ENCODE measurements at regions not wholly inside any gene's neighbourhood (a gene's known extent, or its start where the extent isn't known, plus 50 kb on each side); places are given as distances from the start of the nearest gene placed in this dataset.
"Not testable (repeated sequence)": the region's sequence is repeated elsewhere in the genome, so short reads cannot be mapped to it uniquely, and the experiment has no call there.

DNA sequence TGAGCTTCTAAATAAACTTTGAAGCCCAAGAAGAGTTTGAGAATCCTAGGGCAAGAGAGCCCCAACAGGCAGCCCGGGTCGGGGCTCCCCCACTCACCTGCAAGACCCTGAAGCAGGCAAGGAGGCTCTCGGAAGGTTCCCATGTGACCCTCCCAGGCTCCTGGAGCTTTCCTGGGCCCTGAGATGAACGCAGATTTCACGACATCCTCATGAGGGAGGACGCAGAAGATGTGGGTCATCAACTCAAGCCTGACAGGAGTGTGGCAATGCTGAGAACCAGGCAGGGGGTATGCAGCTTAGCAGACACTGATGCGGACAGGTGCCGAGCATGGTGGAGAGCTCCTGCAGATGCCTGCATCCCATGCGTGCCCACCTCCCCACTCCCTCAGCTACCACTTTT lies 184.5 kb upstream of the SLC24A3 start:
- DNase-seq, result no peak

DNA sequence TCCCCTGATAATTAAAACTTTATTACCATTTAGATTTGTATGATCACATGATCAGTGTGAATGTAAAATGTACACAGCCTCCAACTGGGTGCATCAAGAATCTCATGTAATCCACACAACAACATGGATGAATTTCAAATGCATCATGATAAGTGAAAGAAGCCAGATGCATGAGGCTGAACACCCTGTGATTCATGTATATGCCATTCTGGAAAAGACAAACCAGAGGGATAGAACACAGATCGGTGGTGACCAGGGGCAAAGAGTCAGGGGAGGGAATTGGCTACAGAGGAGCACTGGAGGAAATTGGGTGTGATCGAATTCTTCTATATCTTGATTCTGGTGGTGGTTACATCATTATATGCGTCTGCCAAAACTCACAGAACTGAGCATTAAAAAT lies 170.7 kb upstream of the SLC24A3 start:
- DNase-seq, result no peak

DNA sequence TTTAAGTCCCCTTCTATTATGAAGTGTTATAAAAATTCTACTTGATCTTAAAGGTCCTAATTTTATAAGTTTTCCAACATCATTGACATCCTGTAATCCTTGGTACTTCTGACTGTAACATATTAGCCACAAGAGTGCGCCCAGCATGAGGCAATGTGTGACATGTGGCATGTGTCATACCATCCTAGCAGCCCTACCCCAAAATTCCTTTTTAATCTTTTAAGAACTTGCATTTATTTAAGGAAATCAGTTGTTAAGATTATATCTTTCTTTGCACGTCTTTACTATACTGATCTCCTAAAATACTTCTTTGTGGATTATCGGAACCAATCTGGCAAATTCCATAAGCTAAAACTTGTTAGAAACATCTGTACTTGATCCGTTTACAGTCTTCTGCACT lies 167.1 kb upstream of the SLC24A3 start:
- no peak for DNase-seq

DNA sequence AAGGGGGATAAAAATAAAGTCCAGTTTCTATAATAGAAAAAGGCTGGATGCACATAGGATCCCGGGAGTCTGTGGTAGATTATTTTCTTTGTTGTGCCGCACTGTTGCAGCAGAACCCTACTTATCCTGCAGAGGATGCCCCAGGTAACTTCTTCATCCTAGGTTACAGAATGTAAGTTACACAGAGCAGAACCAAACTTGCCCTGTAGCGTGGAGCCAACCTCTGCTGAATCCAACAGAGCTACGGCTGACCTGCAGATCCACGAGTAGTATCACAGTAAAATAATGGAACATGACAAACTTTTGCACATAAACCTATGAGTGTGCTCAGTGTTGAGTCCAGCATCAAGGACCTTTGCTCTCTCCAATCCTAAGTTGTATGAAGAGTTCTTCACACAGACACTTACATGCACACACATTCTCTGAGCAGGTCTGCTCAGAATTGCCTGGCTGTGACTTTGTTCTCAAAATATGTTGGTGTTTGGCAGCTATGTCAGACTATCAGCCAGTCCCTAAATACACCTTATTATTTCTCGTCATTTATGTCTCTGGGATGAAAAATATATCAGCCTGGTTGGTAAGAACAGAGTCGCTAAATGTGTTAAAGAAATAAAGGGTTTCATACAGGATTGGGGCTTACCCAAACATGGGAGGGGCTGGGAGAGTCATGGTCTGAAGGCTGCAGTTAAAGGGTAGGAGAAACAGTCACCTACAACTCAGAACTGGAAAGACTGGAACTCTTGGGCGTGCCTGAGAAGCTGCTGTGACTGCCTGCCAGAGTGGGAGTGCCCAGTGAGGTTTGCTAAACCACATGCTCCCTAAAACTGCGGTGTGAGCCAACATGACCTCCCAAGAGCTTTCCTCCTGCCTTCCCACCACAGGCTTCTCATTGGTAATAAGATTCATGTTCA lies 165.1 kb upstream of the SLC24A3 start:
- DNase-seq, result no peak

DNA sequence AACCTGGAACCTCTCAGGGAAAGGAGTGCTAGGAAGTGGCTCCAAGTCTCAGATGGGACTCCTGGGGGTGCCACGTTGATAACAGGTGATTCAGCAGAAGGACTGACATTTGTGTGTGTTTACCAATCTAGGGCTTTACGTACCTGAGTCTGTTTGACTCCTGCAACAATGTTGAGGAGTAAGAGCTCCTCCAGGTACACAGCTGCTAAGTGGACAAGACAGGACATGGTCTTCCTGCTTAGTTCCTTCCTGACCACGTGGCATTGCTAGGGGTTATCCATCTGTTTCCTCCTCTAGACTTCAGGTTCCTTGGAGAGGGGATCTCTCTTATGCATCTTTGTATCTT lies 164.5 kb upstream of the SLC24A3 start:
- DNase-seq, result no peak

DNA sequence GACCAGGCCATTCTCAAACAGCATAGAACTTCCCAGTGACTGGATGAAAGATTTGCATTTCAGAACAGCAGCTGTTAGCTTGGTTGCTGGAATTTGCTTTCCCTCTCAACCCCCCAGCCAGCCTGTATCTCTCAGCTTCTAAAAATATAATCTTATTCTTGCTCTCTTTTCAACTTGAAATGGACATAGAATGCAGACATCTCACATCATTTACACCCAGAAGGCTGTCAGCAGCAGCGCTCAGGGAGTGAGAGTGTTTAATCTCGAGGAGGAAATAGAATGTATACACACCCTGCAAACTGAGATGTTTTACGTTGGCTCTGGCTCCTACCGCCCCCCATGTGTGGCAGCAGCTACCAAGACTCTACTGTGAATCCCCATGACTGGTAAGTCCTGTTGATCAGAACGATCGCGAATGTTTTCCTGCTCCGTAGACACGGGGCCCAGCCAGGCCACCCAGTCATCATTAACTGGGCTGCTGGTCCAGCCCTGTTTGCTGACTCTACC lies 163.4 kb upstream of the SLC24A3 start:
- DNase-seq, result no peak

DNA sequence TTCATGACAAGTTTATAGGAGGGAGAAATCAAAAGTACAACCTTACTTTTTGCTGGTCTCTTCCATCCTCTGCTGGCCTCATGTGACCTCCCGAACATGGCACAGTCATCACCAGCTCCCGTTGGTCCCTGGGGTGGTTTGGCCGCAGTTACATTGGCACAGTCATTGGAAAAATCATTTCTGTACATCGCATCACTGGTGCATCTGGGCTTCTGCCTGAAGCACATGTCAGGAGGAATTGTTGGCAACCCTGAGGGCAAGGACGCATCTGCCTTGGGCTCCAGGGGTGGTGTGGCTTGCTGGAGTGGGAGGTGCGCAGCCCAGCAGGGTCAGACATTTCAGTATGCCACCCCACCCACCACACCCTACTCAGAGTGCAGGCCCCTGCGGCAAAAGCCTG lies 162.9 kb upstream of the SLC24A3 start:
- no peak for DNase-seq

DNA sequence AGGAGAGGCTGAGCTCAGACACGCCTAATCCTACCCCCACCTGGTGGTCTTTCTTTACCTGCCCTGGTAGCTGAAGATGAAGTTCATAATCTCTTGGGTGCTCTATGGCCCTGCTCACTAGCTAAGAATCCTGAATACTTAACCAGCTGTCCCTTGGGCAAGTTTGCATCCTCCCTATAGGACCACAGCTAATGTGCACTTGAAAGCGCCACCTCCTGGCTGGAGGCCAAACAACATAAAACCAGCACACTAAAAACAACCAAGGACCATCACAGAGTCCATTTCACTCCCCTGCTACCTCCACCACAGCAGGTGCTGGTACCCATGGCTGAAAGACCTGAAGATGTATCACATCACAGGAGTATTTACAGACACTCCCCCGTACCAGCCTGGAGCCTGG lies 155.5 kb upstream of the SLC24A3 start:
- DNase-seq, result no peak

DNA sequence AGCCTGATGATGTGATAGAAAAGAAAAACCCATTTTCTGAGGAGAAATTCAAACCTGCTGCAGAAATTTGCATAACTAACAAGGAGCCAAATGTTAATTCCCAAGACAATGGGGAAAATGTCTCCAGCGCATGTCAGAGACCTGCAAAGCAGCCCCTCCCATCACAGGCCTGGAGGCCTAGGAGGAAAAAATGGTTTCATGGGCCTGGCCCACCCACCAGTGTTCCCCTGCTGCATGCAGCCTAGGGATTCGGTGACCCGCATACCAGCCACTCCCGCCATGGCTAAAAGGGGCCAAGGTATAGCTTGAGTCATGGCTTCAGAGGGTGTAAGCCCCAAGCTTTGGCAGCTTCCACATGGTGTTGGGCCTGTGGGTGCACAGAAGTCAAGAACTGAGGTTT lies 147.7 kb upstream of the SLC24A3 start:
- DNase-seq, result not testable (repeated sequence)

DNA sequence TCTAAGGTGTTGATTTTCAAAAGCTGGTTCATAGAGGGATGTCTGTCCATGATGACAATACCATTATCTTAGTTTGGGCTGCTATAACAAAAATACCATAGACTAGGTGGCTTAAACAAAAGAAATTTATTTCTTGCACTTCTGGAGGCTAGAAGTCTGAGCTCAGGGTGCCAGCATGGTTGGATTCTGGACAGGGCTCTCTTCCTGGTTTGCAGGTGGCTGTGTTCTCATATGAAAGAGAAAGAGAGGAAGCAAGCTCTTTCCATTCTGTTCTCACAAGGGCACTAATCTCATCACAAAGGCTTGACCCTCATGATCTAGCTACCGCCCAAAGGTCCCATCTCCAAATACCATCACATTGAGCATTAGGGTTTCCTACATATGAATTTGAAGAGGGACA lies 144.5 kb upstream of the SLC24A3 start:
- no peak for DNase-seq

DNA sequence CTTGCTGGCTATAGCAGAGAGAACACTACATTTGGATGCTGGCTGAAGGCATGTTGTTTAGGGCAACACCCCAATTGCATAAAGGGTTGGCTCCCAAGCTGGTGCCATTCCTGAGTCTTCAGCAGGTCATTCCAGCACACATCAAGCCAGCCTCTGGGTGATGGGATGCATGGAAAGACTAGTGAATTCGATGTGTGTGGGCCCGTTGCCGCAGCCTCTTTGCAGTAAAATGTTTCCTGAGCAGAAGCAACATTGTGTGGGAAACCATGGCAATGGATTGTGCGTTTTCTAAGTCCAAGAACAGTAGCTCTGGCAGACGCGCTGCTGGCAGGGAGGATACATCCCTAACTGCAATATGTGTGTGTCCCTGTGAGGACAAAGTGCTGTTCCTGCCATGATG lies 142.4 kb upstream of the SLC24A3 start:
- DNase-seq, result no peak

DNA sequence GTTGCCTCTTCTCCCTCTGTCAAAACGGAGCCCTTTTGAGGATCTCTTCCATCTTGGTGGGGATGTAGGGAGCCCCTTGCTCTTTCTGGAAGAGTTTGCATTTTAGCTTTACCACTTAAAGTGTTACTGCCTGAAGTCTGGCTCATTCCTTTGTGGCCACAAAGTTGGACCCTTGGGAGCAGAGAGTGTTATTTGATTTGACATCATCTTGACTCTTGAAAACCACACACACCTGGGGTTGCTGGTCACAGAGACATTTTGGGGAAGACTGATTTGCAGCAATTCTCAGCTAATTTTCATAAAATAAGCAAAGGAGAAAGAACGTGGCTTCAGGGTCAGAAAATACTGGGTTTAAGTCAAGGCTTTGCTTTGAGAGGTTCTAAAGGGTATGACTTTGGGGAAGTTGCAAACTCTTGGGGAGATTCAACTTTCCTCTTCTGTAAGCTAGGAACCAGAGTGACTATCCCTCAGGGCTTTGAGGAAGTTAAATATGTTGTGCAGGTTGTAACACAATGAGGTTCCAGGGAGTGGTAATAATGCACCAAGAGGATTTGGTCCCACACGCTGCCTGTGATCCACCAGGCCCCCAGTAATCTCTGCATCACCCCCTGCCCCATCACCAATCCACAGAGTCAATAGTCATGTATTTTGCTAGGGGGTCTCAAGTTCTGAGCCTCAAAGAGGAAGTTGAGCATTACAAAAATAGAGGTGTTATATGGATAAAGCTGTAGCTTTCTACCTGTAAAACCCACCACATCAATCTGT lies 141.6 kb upstream of the SLC24A3 start:
- DNase-seq, result no peak

DNA sequence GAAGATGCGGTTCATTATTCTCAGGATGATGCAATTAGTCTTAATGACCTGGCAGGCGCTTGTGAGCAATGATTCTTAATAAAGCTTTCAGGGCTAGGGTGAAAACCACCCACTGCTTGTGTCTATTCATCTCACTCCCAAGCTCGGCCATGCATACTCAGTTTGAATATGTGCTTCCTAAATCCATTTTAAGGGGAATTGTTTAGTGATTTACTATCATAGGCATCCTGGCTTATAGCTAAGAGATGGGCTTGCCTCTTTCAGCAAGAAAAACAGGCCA lies 141.1 kb upstream of the SLC24A3 start:
- no peak for DNase-seq

DNA sequence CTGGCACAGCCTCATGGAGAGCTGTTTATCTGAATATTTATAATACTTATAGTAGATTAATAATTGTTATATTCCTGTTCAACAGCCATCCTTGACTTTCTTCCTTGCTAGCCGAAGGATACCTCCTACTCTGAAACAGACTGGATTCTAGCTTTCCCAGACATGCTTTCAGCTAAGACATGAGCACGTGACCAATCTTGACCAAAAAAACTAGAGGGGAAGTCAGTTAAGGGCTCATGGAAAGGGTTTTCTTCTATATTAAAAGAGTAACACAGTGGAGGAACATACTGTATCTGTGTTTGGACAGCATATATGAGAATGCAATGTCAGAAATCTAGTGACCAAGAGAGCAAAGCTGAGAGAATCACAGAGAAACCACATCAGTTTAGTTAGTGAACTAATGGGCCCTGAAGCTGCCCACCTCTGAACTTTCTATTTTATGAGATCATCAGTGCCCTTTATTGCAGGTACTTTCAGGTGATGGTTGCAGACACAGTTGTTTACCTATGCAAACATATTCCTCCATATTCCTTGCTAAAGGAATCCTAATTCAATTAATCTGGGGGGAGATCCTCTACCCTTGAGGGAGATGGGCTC lies 140.4 kb upstream of the SLC24A3 start:
- no peak for DNase-seq

DNA sequence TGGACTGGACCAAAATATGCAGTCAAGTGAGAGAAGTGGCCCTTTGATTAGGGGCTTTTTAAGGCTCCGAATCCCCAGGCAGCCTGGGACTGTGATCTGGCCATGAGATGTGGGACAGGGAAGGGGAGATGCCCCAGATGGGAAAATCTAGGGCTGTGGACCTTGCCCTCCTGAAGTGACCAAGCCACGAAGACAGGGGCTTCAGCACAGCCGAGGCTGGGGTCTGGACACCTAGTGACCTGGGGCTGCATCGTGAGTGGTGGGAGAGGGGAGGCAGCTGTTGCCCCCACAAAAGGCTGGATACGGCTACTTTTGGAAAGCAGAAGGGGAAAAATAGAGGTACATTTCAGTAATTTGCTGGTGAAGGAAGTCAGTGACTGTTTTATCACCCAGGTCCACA lies 139.5 kb upstream of the SLC24A3 start:
- DNase-seq, result no peak

DNA sequence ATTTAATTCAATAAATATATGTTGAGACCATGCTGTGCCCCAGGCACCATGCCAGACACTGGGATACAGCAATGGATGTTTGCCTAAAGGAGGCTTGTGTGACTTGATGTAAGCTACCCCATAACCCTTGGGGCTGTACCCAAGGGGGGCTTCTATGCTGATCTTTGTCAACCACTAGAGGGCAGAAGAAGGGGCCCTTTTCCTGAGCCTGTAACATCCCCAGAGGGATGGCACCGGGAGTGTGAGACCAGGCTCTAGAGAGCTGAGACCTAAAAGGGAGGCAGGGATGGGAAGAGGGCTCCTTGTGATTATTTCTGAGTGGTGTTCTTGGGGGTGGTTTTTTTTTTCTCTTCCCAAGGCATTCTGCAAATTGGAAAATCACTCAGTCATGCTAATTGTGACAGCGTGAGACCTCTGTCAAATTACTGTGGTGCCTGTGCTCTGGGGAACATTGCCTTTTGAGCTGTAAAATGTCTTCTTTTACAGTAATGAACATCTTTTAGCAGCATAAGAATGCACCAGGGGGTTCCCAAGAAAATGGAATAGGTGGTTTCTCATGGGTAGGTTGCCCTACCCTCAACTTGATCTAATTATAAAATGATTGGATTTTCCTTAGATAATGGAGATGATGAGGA lies 138.7 kb upstream of the SLC24A3 start:
- DNase-seq, result no peak

DNA sequence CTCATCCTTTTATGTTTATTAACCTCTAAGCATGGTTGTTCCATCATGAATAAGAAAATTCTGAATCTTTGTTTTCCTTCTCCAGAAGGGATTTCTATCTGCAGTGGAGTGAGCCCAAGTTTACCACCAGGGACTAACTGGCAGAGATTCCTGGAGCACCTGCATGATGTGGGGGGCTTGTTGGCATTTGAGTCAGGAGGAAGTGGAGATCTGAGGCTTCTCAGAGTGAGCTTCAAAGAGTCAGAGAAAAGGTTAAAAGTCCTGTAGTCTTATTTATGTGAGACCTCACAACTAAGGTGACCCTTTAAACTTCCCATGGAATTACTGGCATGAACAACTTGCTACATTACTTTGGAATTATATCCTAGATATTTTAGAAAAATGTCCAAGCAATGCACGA lies 138.1 kb upstream of the SLC24A3 start:
- DNase-seq, result no peak

DNA sequence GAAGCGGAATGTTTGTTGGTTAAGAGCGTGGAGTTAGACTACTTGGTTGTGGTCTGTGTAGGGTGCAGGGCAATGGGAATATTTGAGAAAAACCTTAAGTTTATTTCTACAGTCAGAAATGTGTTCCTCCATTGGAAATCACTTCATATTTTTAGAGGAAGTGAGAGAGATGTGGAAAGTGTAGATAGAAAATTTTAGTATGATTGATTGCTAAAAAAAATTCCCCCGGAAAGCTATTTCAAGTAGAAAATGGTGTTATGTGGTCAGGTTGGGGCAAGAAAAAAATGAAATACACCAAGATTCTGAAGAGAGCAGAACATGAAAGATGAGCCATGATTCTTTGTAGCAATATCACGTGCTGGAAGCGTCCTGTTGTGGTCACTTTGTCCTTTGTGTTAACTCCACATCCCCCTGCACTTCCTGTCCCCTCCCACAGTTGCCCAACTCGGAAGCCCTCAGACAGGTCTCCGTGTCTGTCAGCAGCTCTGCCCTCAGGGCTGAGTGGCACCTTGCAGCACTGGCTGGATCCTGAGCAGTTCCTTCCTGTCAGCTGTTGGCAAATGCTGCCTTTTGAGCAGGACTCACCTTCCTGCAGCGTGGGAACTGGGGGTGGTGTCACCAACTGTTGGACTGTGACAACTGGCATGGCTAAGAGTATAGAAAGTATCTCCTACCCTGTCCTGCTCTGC lies 137.5 kb upstream of the SLC24A3 start:
- DNase-seq, result peak; percentile 63

DNA sequence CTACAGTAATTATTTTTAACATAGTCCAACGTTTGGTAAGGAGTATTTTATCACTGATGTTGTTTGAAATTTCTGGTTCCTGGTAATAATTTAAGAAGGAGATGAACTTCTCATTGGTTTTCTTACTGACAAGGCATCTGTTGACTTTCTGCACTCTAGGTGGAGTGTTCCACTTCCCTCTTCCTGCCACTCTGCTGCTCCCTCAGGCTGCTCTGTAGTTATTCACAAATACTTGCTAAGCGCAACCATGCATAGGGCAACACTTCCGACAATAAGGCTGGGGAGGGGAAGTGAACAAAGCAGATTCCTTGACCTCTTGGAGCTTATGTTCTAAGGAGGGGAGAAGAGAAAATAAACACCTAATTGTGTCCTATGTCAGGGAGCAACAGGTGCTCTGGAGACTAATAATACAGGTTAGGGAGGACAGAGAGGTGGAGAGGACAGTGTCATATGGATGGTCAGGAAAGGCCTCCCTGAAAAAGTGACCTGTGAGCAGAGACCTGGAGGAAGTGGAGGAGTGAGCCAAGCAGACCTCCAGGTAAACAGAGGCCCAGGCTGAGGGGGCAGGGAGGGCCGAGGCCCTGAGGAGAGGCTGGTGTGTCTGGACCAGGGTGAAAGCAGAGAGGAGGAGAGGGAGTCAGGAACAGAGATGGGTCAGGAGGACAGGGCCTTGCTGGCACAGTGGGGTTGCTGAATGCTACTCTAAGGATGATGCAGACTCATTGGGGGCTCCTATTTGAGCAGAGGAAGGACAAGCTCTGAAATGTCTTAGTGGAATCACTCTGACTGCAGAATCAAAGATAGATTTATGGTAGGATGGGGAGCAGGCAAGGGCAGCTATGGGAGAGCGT lies 134.8 kb upstream of the SLC24A3 start:
- no peak for DNase-seq

DNA sequence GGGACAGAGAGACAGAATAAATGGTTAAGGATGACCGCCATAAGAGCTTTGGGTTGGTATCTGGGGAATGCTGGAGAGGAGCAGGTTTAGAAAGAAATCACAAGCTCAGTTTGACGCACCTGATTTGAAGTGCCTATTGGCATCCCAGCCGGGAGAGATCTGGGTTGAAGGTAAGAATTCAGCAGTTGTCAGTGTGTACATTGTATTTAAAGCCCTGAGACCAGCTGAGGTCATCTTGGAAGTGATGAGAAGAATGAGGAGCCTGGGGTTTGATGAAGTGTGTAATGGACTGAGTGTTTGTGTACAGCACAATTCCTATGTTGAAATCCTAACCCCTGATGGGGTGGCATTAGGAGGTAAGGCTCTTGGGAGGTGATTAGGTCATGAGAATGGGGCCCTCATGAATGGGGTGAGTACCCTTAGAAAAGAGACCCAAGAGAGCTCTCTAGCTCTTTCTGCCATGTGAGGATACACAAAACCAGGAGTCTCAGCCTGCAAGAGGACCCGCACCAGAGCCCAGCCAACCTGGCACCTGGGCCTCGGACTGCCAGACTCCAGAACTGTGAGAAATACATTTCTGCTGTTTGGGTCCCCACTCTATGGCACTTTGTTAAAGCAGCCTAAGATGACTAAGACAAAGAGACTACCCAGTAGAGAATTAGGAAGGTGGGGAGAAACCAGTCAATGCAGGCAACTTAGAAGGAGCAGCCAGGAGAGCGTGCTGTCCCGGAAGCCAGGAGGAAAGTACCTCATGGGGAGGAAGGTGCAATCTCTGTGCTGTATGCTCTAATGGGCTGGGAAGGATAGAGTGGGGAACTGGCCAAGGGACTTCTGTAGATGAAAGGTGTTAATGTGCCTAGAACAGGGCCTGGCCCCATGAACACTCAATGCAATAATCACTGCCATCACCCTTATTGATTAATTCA lies 133.7 kb upstream of the SLC24A3 start:
- DNase-seq, result no peak
